IMR-90 (cell line): ENCODE measurements at regions not wholly inside any gene's neighbourhood (a gene's known extent, or its start where the extent isn't known, plus 50 kb on each side); places are given as distances from the start of the nearest gene placed in this dataset.

Experiments used
- ATAC-seq: fragments of 200-7000 bp; cut with Tn5 transposase; 2 replicates; pipeline ENCODE4 v1.9.1; 2020; ENCODE audit warnings: low read depth, mild to moderate bottlenecking, moderate library complexity
- BruUV-seq: library from RNA; stranded (reverse); fragments of 400-500 nt; replicated peaks from 2 replicates; lab custom pipeline; 2021; lab: Mats Ljungman, UMichigan
- CTCF ChIA-PET: fragments of 300-600 bp; formaldehyde crosslinking; extraction: SDS; loops from one replicate; lab custom pipeline; 2021; ENCODE audit warnings: antibody characterized with exemption; lab: Yijun Ruan, JAX
- POLR2A ChIA-PET: fragments of 300-600 bp; sonication (Branson Sonifier 250); formaldehyde crosslinking; loops from one replicate; lab custom pipeline; 2022; ENCODE audit warnings: antibody characterized with exemption; ENCODE audit not compliant: unreplicated experiment; lab: Charles Lee
- DNase-seq: peaks from one replicate; pipeline ENCODE4 v3.0.0; 2013
- H2AFZ ChIP-seq: replicated peaks from 2 replicates; pipeline ENCODE3; 2013; ENCODE audit warnings: low read length, mild to moderate bottlenecking; ENCODE audit not compliant: poor library complexity
- H2AK5ac ChIP-seq: 2 replicates; pipeline ENCODE4 v1.6.1; 2013; ENCODE audit warnings: low read depth, low read length, inconsistent platforms
- H2AK9ac ChIP-seq: replicated peaks from 2 replicates; pipeline ENCODE3; 2013; ENCODE audit warnings: mild to moderate bottlenecking, low read depth, low read length, moderate library complexity; ENCODE audit not compliant: poor library complexity
- H2BK120ac ChIP-seq: 2 replicates; pipeline ENCODE4 v1.6.1; 2013; ENCODE audit warnings: low read depth, low read length, inconsistent platforms
- H2BK15ac ChIP-seq: 3 replicates; pipeline ENCODE4 v1.6.1; 2013; ENCODE audit warnings: low read depth, low read length, inconsistent platforms
- H2BK20ac ChIP-seq: 2 replicates; pipeline ENCODE4 v1.6.1; 2013; ENCODE audit warnings: low read depth, mild to moderate bottlenecking, inconsistent platforms, low read length, moderate library complexity
- H2BK5ac ChIP-seq: 2 replicates; pipeline ENCODE4 v1.6.1; 2013; ENCODE audit warnings: mild to moderate bottlenecking, low read depth, low read length, inconsistent platforms; ENCODE audit not compliant: poor library complexity, severe bottlenecking
- H3K14ac ChIP-seq: replicated peaks from 2 replicates; pipeline ENCODE4 v1.6.1; 2013; ENCODE audit warnings: low read depth, low read length, inconsistent platforms
- H3K18ac ChIP-seq: 2 replicates; pipeline ENCODE4 v1.6.1; 2013; ENCODE audit warnings: low read depth, low read length, control low read depth
- H3K23ac ChIP-seq: 2 replicates; pipeline ENCODE4 v1.6.1; 2013; ENCODE audit warnings: low read depth, low read length, inconsistent platforms
- H3K27ac ChIP-seq: 2 replicates; pipeline ENCODE4 v1.5.1; 2013; ENCODE audit warnings: mild to moderate bottlenecking, control low read depth, low read length; ENCODE audit not compliant: insufficient read depth
- H3K27me3 ChIP-seq: 2 replicates; pipeline ENCODE4 v1.6.1; 2013; ENCODE audit warnings: low read length; ENCODE audit not compliant: control insufficient read depth, insufficient read depth
- H3K36me3 ChIP-seq: 2 replicates; pipeline ENCODE4 v1.6.1; 2013; ENCODE audit warnings: low read length, mixed read lengths; ENCODE audit not compliant: control insufficient read depth, insufficient read depth
- H3K4ac ChIP-seq: 2 replicates; pipeline ENCODE4 v1.6.1; 2013; ENCODE audit warnings: low read depth, low read length, inconsistent platforms
- H3K4me1 ChIP-seq: 2 replicates; pipeline ENCODE4 v1.6.1; 2013; ENCODE audit warnings: low read length, mixed read lengths; ENCODE audit not compliant: control insufficient read depth, insufficient read depth
- H3K4me2 ChIP-seq: 2 replicates; pipeline ENCODE4 v1.6.1; 2013; ENCODE audit warnings: low read depth, mild to moderate bottlenecking, control low read depth, low read length, moderate library complexity
- H3K4me3 ChIP-seq: 2 replicates; pipeline ENCODE4 v1.5.1; 2013; ENCODE audit warnings: low read depth, mild to moderate bottlenecking, control low read depth, low read length, moderate library complexity; ENCODE audit not compliant: insufficient read depth
- H3K56ac ChIP-seq: 2 replicates; pipeline ENCODE4 v1.6.1; 2013; ENCODE audit warnings: low read length, inconsistent platforms; ENCODE audit not compliant: insufficient read depth; ENCODE audit errors: extremely low read depth
- H3K79me1 ChIP-seq, 2 experiments: 2 replicates each; pipeline ENCODE4 v1.6.1; 2013; ENCODE audit warnings: low read length in 2 of 2, inconsistent platforms in 1 of 2, low read depth in 1 of 2
- H3K9ac ChIP-seq: 2 replicates; pipeline ENCODE4 v1.6.1; 2013; ENCODE audit warnings: low read depth, low read length, control low read depth
- H3K9me1 ChIP-seq: 2 replicates; pipeline ENCODE4 v1.6.1; 2013; ENCODE audit warnings: low read length, inconsistent platforms; ENCODE audit not compliant: insufficient read depth
- H3K9me3 ChIP-seq: 2 replicates; pipeline ENCODE4 v1.6.1; 2013; ENCODE audit warnings: low read length; ENCODE audit not compliant: control insufficient read depth, insufficient read depth
- H4K20me1 ChIP-seq: 2 replicates; pipeline ENCODE4 v1.6.1; 2013; ENCODE audit warnings: low read length, inconsistent platforms; ENCODE audit not compliant: insufficient read depth
- H4K5ac ChIP-seq: 2 replicates; pipeline ENCODE4 v1.6.1; 2013; ENCODE audit warnings: mild to moderate bottlenecking, low read depth, low read length, control low read depth
- H4K8ac ChIP-seq, 2 experiments: 2 replicates each; pipeline ENCODE4 v1.6.1; 2013; ENCODE audit warnings: low read depth in 2 of 2, low read length in 2 of 2, control low read depth in 1 of 2, inconsistent platforms in 1 of 2
- H4K91ac ChIP-seq: 2 replicates; pipeline ENCODE4 v1.6.1; 2013; ENCODE audit warnings: low read depth, low read length, inconsistent platforms; ENCODE audit not compliant: insufficient read depth
- BHLHE40 ChIP-seq: fragments of 150-350 bp; IDR thresholded peaks from 2 replicates; pipeline ENCODE4 v1.6.1; 2016; ENCODE audit warnings: mild to moderate bottlenecking, low read depth, low read length
- CEBPB ChIP-seq: IDR thresholded peaks from 2 replicates; pipeline ENCODE4 v1.6.1; 2012; ENCODE audit warnings: low read depth, low read length, improper control_type of control experiment
- CHD1 ChIP-seq: IDR thresholded peaks from 2 replicates; pipeline ENCODE4 v1.6.1; 2012; ENCODE audit warnings: low read depth, low read length, improper control_type of control experiment
- FOS ChIP-seq: fragments of 150-350 bp; IDR thresholded peaks from 2 replicates; pipeline ENCODE4 v1.6.1; 2016; ENCODE audit warnings: low read depth, low read length
- MAFK ChIP-seq: IDR thresholded peaks from 2 replicates; pipeline ENCODE4 v1.6.1; 2012; ENCODE audit warnings: low read depth, low read length, improper control_type of control experiment
- MAZ ChIP-seq: IDR thresholded peaks from 2 replicates; pipeline ENCODE4 v1.6.1; 2012; ENCODE audit warnings: low read depth, mild to moderate bottlenecking, low read length, improper control_type of control experiment, moderate library complexity, borderline replicate concordance
- MXI1 ChIP-seq: IDR thresholded peaks from 2 replicates; pipeline ENCODE4 v1.6.1; 2012; ENCODE audit warnings: low read depth, mild to moderate bottlenecking, low read length, moderate library complexity, borderline replicate concordance
- NFE2L2 ChIP-seq: fragments of 150-350 bp; IDR thresholded peaks from 2 replicates; pipeline ENCODE4 v1.6.1; 2016; ENCODE audit warnings: low read depth, mild to moderate bottlenecking, low read length
- POLR2A ChIP-seq: IDR thresholded peaks from 2 replicates; pipeline ENCODE4 v1.6.1; 2012; ENCODE audit warnings: mild to moderate bottlenecking, low read depth, low read length
- RAD21 ChIP-seq: IDR thresholded peaks from 2 replicates; pipeline ENCODE4 v1.6.1; 2012; ENCODE audit warnings: low read length, improper control_type of control experiment
- RCOR1 ChIP-seq: IDR thresholded peaks from 2 replicates; pipeline ENCODE4 v1.6.1; 2012; ENCODE audit warnings: mild to moderate bottlenecking, low read length, improper control_type of control experiment; ENCODE audit not compliant: insufficient replicate concordance
- RFX5 ChIP-seq: IDR thresholded peaks from 2 replicates; pipeline ENCODE4 v1.8.0; 2012; ENCODE audit warnings: low read depth, mild to moderate bottlenecking, low read length, moderate library complexity
- SMC3 ChIP-seq: fragments of 150-350 bp; IDR thresholded peaks from 2 replicates; pipeline ENCODE4 v1.6.1; 2016; ENCODE audit warnings: low read depth, mild to moderate bottlenecking, antibody characterized with exemption, low read length, moderate library complexity
- WGBS, 2 experiments: methylation state at CpG; one replicate each; pipeline versions ENCODE4 v1.1.5 to v1.1.7; 2013; ENCODE audit warnings: missing lambda C conversion rate in 2 of 2; ENCODE audit not compliant: insufficient read length in 1 of 2; ENCODE audit errors: extremely low coverage in 2 of 2; 5-methylcytosine and 5-hydroxymethylcytosine counted together
- dilution Hi-C: fragments of 300-500 bp; cut with HindIII; formaldehyde crosslinking; loops from one replicate; pipeline ENCODE4 v1.14.3; 2018; ENCODE audit warnings: low sequenced_read_pairs; ENCODE audit not compliant: unreplicated experiment
- in situ Hi-C: fragments of 300-500 bp; cut with MboI; formaldehyde crosslinking; loops from 3 replicates; pipeline ENCODE4 v1.14.3; 2019; ENCODE audit warnings: low sequenced_read_pairs, inconsistent platforms, mixed read lengths
- intact Hi-C: fragments of 100-400 bp; cut with micrococcal nuclease; formaldehyde crosslinking; loops from 2 replicates; pipeline ENCODE4 v1.10.0; 2022
- TF ChIP-seq, protein P1 (sequence below): conservative IDR thresholded peaks from 2 replicates; pipeline ENCODE4 v1.5.1; 2012; ENCODE audit warnings: mild to moderate bottlenecking, low read depth, low read length, improper control_type of control experiment
- TF ChIP-seq, protein P2 (sequence below): fragments of 150-350 bp; IDR thresholded peaks from 2 replicates; pipeline ENCODE4 v1.6.1; 2016; ENCODE audit warnings: low read depth, mild to moderate bottlenecking, low read length, moderate library complexity, borderline replicate concordance
- TF ChIP-seq, protein P3 (sequence below): fragments of 150-350 bp; IDR thresholded peaks from 2 replicates; pipeline ENCODE4 v1.6.1; 2017; ENCODE audit warnings: mild to moderate bottlenecking, antibody characterized with exemption, low read length, low read depth

DNA sequence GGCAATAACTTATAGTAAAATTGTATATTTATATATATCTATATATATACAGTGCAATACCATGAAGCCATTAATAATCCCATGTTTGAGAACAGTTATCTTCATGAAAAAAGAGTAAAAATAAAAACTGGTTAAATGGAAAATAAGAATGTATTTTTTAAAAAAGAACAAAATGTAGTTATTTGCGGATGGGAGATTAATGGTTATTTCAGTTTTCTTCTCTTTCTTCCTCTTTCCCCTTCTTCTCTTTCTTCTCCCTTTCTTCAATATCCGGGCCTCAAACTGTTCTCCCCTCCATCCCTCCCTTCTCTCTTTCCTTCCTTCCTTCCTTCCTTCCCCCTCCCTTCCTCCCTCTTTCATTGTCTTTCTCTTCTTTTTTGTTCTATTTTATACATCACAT, 1301.7 kb upstream of the IGFBP7 start:
- Histone ChIP-seq H3K56ac (no peak overlapping the region), H3K79me1 (no peaks in the 10 kb centered on the region), H2BK15ac (no peak overlapping the region), H2BK5ac (no peak overlapping the region), H3K4me1 (no peaks in the 10 kb centered on the region), H3K23ac (no peak overlapping the region), H3K9me3 (no peaks in the 10 kb centered on the region), H3K4me2 (no peak overlapping the region), H3K9me1 (no peaks in the 10 kb centered on the region), H4K20me1 (no peaks in the 10 kb centered on the region), H3K27me3 (no peaks in the 10 kb centered on the region), H2AK5ac (no peak overlapping the region), H2BK20ac (no peak overlapping the region), H4K8ac (no peak overlapping the region), H4K5ac (no peak overlapping the region), H3K18ac (no peak overlapping the region), H3K4ac (no peak overlapping the region), H3K27ac (no peak overlapping the region), H3K9ac (no peak overlapping the region), H2BK120ac (no peak overlapping the region), H3K36me3 (no peaks in the 10 kb centered on the region), H3K4me3 (no peak overlapping the region), H3K14ac (no peak overlapping the region), H4K91ac (no peak overlapping the region), H2AFZ (no peak overlapping the region), H2AK9ac (no peak overlapping the region)
- in situ Hi-C loops = no loop called here
- DNase-seq = no peak
- no peak for ATAC-seq
- intact Hi-C loops = no loop called here
- 100% methylated on average over 1 of the region's 2 CpGs; no CpG with 5 or more reads in 1 of the 2 experiments for WGBS, 2 experiments
- no peak for TF ChIP-seq CEBPB
- TF ChIP-seq RFX5 = no peak
- no peak for TF ChIP-seq BHLHE40
- TF ChIP-seq, protein P1, sequence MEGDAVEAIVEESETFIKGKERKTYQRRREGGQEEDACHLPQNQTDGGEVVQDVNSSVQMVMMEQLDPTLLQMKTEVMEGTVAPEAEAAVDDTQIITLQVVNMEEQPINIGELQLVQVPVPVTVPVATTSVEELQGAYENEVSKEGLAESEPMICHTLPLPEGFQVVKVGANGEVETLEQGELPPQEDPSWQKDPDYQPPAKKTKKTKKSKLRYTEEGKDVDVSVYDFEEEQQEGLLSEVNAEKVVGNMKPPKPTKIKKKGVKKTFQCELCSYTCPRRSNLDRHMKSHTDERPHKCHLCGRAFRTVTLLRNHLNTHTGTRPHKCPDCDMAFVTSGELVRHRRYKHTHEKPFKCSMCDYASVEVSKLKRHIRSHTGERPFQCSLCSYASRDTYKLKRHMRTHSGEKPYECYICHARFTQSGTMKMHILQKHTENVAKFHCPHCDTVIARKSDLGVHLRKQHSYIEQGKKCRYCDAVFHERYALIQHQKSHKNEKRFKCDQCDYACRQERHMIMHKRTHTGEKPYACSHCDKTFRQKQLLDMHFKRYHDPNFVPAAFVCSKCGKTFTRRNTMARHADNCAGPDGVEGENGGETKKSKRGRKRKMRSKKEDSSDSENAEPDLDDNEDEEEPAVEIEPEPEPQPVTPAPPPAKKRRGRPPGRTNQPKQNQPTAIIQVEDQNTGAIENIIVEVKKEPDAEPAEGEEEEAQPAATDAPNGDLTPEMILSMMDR = no peak
- TF ChIP-seq NFE2L2 = no peak
- no peak for TF ChIP-seq SMC3
- TF ChIP-seq RAD21 = no peak
- no peak for TF ChIP-seq FOS
- TF ChIP-seq, protein P2, sequence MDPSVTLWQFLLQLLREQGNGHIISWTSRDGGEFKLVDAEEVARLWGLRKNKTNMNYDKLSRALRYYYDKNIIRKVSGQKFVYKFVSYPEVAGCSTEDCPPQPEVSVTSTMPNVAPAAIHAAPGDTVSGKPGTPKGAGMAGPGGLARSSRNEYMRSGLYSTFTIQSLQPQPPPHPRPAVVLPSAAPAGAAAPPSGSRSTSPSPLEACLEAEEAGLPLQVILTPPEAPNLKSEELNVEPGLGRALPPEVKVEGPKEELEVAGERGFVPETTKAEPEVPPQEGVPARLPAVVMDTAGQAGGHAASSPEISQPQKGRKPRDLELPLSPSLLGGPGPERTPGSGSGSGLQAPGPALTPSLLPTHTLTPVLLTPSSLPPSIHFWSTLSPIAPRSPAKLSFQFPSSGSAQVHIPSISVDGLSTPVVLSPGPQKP = no peak
- TF ChIP-seq, protein P3, sequence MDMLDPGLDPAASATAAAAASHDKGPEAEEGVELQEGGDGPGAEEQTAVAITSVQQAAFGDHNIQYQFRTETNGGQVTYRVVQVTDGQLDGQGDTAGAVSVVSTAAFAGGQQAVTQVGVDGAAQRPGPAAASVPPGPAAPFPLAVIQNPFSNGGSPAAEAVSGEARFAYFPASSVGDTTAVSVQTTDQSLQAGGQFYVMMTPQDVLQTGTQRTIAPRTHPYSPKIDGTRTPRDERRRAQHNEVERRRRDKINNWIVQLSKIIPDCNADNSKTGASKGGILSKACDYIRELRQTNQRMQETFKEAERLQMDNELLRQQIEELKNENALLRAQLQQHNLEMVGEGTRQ = no peak
- TF ChIP-seq MXI1 = no peak
- no peak for TF ChIP-seq POLR2A
- no peak for TF ChIP-seq MAFK
- TF ChIP-seq CHD1 = no peak
- TF ChIP-seq RCOR1 = no peak
- TF ChIP-seq MAZ = no peak
- ChIA-PET POLR2A (no interaction called here), CTCF (no interaction called here)
- no TSS peak for BruUV-seq
- dilution Hi-C loops = no loop called here
